IMR-90 (cell line): ENCODE measurements at regions not wholly inside any gene's neighbourhood (a gene's known extent, or its start where the extent isn't known, plus 50 kb on each side); places are given as distances from the start of the nearest gene placed in this dataset.

Experiments used
- ATAC-seq: fragments of 200-7000 bp; cut with Tn5 transposase; 2 replicates; pipeline ENCODE4 v1.9.1; 2020; ENCODE audit warnings: low read depth, mild to moderate bottlenecking, moderate library complexity
- BruUV-seq: library from RNA; stranded (reverse); fragments of 400-500 nt; replicated peaks from 2 replicates; lab custom pipeline; 2021; lab: Mats Ljungman, UMichigan
- CTCF ChIA-PET: fragments of 300-600 bp; formaldehyde crosslinking; extraction: SDS; loops from one replicate; lab custom pipeline; 2021; ENCODE audit warnings: antibody characterized with exemption; lab: Yijun Ruan, JAX
- POLR2A ChIA-PET: fragments of 300-600 bp; sonication (Branson Sonifier 250); formaldehyde crosslinking; loops from one replicate; lab custom pipeline; 2022; ENCODE audit warnings: antibody characterized with exemption; ENCODE audit not compliant: unreplicated experiment; lab: Charles Lee
- DNase-seq: peaks from one replicate; pipeline ENCODE4 v3.0.0; 2013
- H2AFZ ChIP-seq: replicated peaks from 2 replicates; pipeline ENCODE3; 2013; ENCODE audit warnings: low read length, mild to moderate bottlenecking; ENCODE audit not compliant: poor library complexity
- H2AK5ac ChIP-seq: 2 replicates; pipeline ENCODE4 v1.6.1; 2013; ENCODE audit warnings: low read depth, low read length, inconsistent platforms
- H2AK9ac ChIP-seq: replicated peaks from 2 replicates; pipeline ENCODE3; 2013; ENCODE audit warnings: mild to moderate bottlenecking, low read depth, low read length, moderate library complexity; ENCODE audit not compliant: poor library complexity
- H2BK120ac ChIP-seq: 2 replicates; pipeline ENCODE4 v1.6.1; 2013; ENCODE audit warnings: low read depth, low read length, inconsistent platforms
- H2BK15ac ChIP-seq: 3 replicates; pipeline ENCODE4 v1.6.1; 2013; ENCODE audit warnings: low read depth, low read length, inconsistent platforms
- H2BK20ac ChIP-seq: 2 replicates; pipeline ENCODE4 v1.6.1; 2013; ENCODE audit warnings: low read depth, mild to moderate bottlenecking, inconsistent platforms, low read length, moderate library complexity
- H2BK5ac ChIP-seq: 2 replicates; pipeline ENCODE4 v1.6.1; 2013; ENCODE audit warnings: mild to moderate bottlenecking, low read depth, low read length, inconsistent platforms; ENCODE audit not compliant: poor library complexity, severe bottlenecking
- H3K14ac ChIP-seq: replicated peaks from 2 replicates; pipeline ENCODE4 v1.6.1; 2013; ENCODE audit warnings: low read depth, low read length, inconsistent platforms
- H3K18ac ChIP-seq: 2 replicates; pipeline ENCODE4 v1.6.1; 2013; ENCODE audit warnings: low read depth, low read length, control low read depth
- H3K23ac ChIP-seq: 2 replicates; pipeline ENCODE4 v1.6.1; 2013; ENCODE audit warnings: low read depth, low read length, inconsistent platforms
- H3K27ac ChIP-seq: 2 replicates; pipeline ENCODE4 v1.5.1; 2013; ENCODE audit warnings: mild to moderate bottlenecking, control low read depth, low read length; ENCODE audit not compliant: insufficient read depth
- H3K27me3 ChIP-seq: 2 replicates; pipeline ENCODE4 v1.6.1; 2013; ENCODE audit warnings: low read length; ENCODE audit not compliant: control insufficient read depth, insufficient read depth
- H3K36me3 ChIP-seq: 2 replicates; pipeline ENCODE4 v1.6.1; 2013; ENCODE audit warnings: low read length, mixed read lengths; ENCODE audit not compliant: control insufficient read depth, insufficient read depth
- H3K4ac ChIP-seq: 2 replicates; pipeline ENCODE4 v1.6.1; 2013; ENCODE audit warnings: low read depth, low read length, inconsistent platforms
- H3K4me1 ChIP-seq: 2 replicates; pipeline ENCODE4 v1.6.1; 2013; ENCODE audit warnings: low read length, mixed read lengths; ENCODE audit not compliant: control insufficient read depth, insufficient read depth
- H3K4me2 ChIP-seq: 2 replicates; pipeline ENCODE4 v1.6.1; 2013; ENCODE audit warnings: low read depth, mild to moderate bottlenecking, control low read depth, low read length, moderate library complexity
- H3K4me3 ChIP-seq: 2 replicates; pipeline ENCODE4 v1.5.1; 2013; ENCODE audit warnings: low read depth, mild to moderate bottlenecking, control low read depth, low read length, moderate library complexity; ENCODE audit not compliant: insufficient read depth
- H3K56ac ChIP-seq: 2 replicates; pipeline ENCODE4 v1.6.1; 2013; ENCODE audit warnings: low read length, inconsistent platforms; ENCODE audit not compliant: insufficient read depth; ENCODE audit errors: extremely low read depth
- H3K79me1 ChIP-seq, 2 experiments: 2 replicates each; pipeline ENCODE4 v1.6.1; 2013; ENCODE audit warnings: low read length in 2 of 2, inconsistent platforms in 1 of 2, low read depth in 1 of 2
- H3K9ac ChIP-seq: 2 replicates; pipeline ENCODE4 v1.6.1; 2013; ENCODE audit warnings: low read depth, low read length, control low read depth
- H3K9me1 ChIP-seq: 2 replicates; pipeline ENCODE4 v1.6.1; 2013; ENCODE audit warnings: low read length, inconsistent platforms; ENCODE audit not compliant: insufficient read depth
- H3K9me3 ChIP-seq: 2 replicates; pipeline ENCODE4 v1.6.1; 2013; ENCODE audit warnings: low read length; ENCODE audit not compliant: control insufficient read depth, insufficient read depth
- H4K20me1 ChIP-seq: 2 replicates; pipeline ENCODE4 v1.6.1; 2013; ENCODE audit warnings: low read length, inconsistent platforms; ENCODE audit not compliant: insufficient read depth
- H4K5ac ChIP-seq: 2 replicates; pipeline ENCODE4 v1.6.1; 2013; ENCODE audit warnings: mild to moderate bottlenecking, low read depth, low read length, control low read depth
- H4K8ac ChIP-seq, 2 experiments: 2 replicates each; pipeline ENCODE4 v1.6.1; 2013; ENCODE audit warnings: low read depth in 2 of 2, low read length in 2 of 2, control low read depth in 1 of 2, inconsistent platforms in 1 of 2
- H4K91ac ChIP-seq: 2 replicates; pipeline ENCODE4 v1.6.1; 2013; ENCODE audit warnings: low read depth, low read length, inconsistent platforms; ENCODE audit not compliant: insufficient read depth
- BHLHE40 ChIP-seq: fragments of 150-350 bp; IDR thresholded peaks from 2 replicates; pipeline ENCODE4 v1.6.1; 2016; ENCODE audit warnings: mild to moderate bottlenecking, low read depth, low read length
- FOS ChIP-seq: fragments of 150-350 bp; IDR thresholded peaks from 2 replicates; pipeline ENCODE4 v1.6.1; 2016; ENCODE audit warnings: low read depth, low read length
- MAFK ChIP-seq: IDR thresholded peaks from 2 replicates; pipeline ENCODE4 v1.6.1; 2012; ENCODE audit warnings: low read depth, low read length, improper control_type of control experiment
- MAZ ChIP-seq: IDR thresholded peaks from 2 replicates; pipeline ENCODE4 v1.6.1; 2012; ENCODE audit warnings: low read depth, mild to moderate bottlenecking, low read length, improper control_type of control experiment, moderate library complexity, borderline replicate concordance
- SMC3 ChIP-seq: fragments of 150-350 bp; IDR thresholded peaks from 2 replicates; pipeline ENCODE4 v1.6.1; 2016; ENCODE audit warnings: low read depth, mild to moderate bottlenecking, antibody characterized with exemption, low read length, moderate library complexity
- WGBS, 2 experiments: methylation state at CpG; one replicate each; pipeline versions ENCODE4 v1.1.5 to v1.1.7; 2013; ENCODE audit warnings: missing lambda C conversion rate in 2 of 2; ENCODE audit not compliant: insufficient read length in 1 of 2; ENCODE audit errors: extremely low coverage in 2 of 2; 5-methylcytosine and 5-hydroxymethylcytosine counted together
- dilution Hi-C: fragments of 300-500 bp; cut with HindIII; formaldehyde crosslinking; loops from one replicate; pipeline ENCODE4 v1.14.3; 2018; ENCODE audit warnings: low sequenced_read_pairs; ENCODE audit not compliant: unreplicated experiment
- in situ Hi-C: fragments of 300-500 bp; cut with MboI; formaldehyde crosslinking; loops from 3 replicates; pipeline ENCODE4 v1.14.3; 2019; ENCODE audit warnings: low sequenced_read_pairs, inconsistent platforms, mixed read lengths
- intact Hi-C: fragments of 100-400 bp; cut with micrococcal nuclease; formaldehyde crosslinking; loops from 2 replicates; pipeline ENCODE4 v1.10.0; 2022
- TF ChIP-seq, protein P1 (sequence below): fragments of 150-350 bp; IDR thresholded peaks from 2 replicates; pipeline ENCODE4 v1.6.1; 2016; ENCODE audit warnings: low read depth, mild to moderate bottlenecking, low read length, moderate library complexity, borderline replicate concordance
- TF ChIP-seq, protein P2 (sequence below): fragments of 150-350 bp; IDR thresholded peaks from 2 replicates; pipeline ENCODE4 v1.6.1; 2017; ENCODE audit warnings: mild to moderate bottlenecking, antibody characterized with exemption, low read length, low read depth
- TF ChIP-seq, protein P3 (sequence below): conservative IDR thresholded peaks from 2 replicates; pipeline ENCODE4 v1.5.1; 2012; ENCODE audit warnings: mild to moderate bottlenecking, low read depth, low read length, improper control_type of control experiment

DNA sequence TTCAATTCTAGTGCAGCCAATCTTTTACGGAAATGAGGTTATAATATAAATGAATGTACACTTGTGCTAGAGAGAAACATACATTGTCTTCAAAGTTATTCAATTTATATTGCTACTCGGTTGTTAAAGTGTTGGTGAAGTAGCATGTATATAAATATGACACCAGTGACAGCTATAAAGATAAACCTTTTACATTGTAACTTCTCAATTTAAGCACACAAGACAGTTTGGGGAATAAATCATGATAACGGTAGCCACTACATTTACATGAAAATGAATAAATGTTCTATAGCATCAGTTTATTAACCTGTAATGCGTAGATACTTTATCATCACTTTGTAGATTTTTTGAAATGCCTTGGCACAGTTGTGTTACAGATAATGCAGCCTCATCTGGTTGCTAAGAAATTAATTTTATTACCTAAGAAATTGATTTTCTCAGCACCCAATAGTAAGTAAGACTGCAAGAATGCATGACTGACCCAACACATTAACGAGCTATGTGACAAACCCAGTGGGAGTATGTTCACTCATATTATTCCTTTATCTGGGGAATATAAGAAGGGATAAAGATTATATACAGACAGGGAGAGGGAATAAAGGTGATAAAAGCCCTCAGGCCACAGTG, 283.9 kb upstream of the NPVF start:
- no peak overlapping the region for H4K91ac ChIP-seq
- H2BK20ac ChIP-seq: no peak overlapping the region
- no peak for ATAC-seq
- H3K9ac ChIP-seq: no peak overlapping the region
- H3K36me3 ChIP-seq: no peaks in the 10 kb centered on the region
- H4K20me1 ChIP-seq: no peaks in the 10 kb centered on the region
- H4K8ac ChIP-seq: no peak overlapping the region
- no peak overlapping the region for H4K5ac ChIP-seq
- H3K56ac ChIP-seq: no peak overlapping the region
- no peak overlapping the region for H3K4me3 ChIP-seq
- no peak overlapping the region for H3K18ac ChIP-seq
- H3K79me1 ChIP-seq: no peaks in the 10 kb centered on the region
- no peak overlapping the region for H3K23ac ChIP-seq
- no peaks in the 10 kb centered on the region for H3K27me3 ChIP-seq
- POLR2A ChIA-PET: no interaction called here
- WGBS, 2 experiments: no CpG with 5 or more reads among the region's 5 CpGs
- H3K9me1 ChIP-seq: no peaks in the 10 kb centered on the region
- H2BK15ac ChIP-seq: no peak overlapping the region
- H3K27ac ChIP-seq: no peak overlapping the region
- no peak overlapping the region for H2BK5ac ChIP-seq
- DNase-seq: no peak
- TF ChIP-seq MAZ (no peak), FOS (no peak), SMC3 (no peak), MAFK (no peak), BHLHE40 (no peak)
- TF ChIP-seq, protein P1, sequence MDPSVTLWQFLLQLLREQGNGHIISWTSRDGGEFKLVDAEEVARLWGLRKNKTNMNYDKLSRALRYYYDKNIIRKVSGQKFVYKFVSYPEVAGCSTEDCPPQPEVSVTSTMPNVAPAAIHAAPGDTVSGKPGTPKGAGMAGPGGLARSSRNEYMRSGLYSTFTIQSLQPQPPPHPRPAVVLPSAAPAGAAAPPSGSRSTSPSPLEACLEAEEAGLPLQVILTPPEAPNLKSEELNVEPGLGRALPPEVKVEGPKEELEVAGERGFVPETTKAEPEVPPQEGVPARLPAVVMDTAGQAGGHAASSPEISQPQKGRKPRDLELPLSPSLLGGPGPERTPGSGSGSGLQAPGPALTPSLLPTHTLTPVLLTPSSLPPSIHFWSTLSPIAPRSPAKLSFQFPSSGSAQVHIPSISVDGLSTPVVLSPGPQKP: no peak
- TF ChIP-seq, protein P2, sequence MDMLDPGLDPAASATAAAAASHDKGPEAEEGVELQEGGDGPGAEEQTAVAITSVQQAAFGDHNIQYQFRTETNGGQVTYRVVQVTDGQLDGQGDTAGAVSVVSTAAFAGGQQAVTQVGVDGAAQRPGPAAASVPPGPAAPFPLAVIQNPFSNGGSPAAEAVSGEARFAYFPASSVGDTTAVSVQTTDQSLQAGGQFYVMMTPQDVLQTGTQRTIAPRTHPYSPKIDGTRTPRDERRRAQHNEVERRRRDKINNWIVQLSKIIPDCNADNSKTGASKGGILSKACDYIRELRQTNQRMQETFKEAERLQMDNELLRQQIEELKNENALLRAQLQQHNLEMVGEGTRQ: no peak
- TF ChIP-seq, protein P3, sequence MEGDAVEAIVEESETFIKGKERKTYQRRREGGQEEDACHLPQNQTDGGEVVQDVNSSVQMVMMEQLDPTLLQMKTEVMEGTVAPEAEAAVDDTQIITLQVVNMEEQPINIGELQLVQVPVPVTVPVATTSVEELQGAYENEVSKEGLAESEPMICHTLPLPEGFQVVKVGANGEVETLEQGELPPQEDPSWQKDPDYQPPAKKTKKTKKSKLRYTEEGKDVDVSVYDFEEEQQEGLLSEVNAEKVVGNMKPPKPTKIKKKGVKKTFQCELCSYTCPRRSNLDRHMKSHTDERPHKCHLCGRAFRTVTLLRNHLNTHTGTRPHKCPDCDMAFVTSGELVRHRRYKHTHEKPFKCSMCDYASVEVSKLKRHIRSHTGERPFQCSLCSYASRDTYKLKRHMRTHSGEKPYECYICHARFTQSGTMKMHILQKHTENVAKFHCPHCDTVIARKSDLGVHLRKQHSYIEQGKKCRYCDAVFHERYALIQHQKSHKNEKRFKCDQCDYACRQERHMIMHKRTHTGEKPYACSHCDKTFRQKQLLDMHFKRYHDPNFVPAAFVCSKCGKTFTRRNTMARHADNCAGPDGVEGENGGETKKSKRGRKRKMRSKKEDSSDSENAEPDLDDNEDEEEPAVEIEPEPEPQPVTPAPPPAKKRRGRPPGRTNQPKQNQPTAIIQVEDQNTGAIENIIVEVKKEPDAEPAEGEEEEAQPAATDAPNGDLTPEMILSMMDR: no peak
- CTCF ChIA-PET: no interaction called here
- H2AK5ac ChIP-seq: no peak overlapping the region
- no TSS peak for BruUV-seq
- no peak overlapping the region for H3K14ac ChIP-seq
- H2AFZ ChIP-seq: no peak overlapping the region
- H3K4me2 ChIP-seq: no peak overlapping the region
- H3K4ac ChIP-seq: no peak overlapping the region
- no peak overlapping the region for H2AK9ac ChIP-seq
- in situ Hi-C loops (no loop called here), intact Hi-C loops (no loop called here), dilution Hi-C loops (no loop called here)
- H3K9me3 ChIP-seq: no peaks in the 10 kb centered on the region
- no peak overlapping the region for H2BK120ac ChIP-seq
- no peaks in the 10 kb centered on the region for H3K4me1 ChIP-seq
